GM18858 (cell line): ENCODE measurements at regions not wholly inside any gene's neighbourhood (a gene's known extent, or its start where the extent isn't known, plus 50 kb on each side); places are given as distances from the start of the nearest gene placed in this dataset.

Source experiments
- ATAC-seq: cut with Tn5 transposase; IDR thresholded peaks from one replicate; pipeline ENCODE4 v1.9.1; 2021; ENCODE audit not compliant: unreplicated experiment

- no peak for ATAC-seq
Measured at GRCh38 chr4:138759554-138759902, 256.1 kb upstream of the NOCT start.

GRCh38 chr4:138758876-138759553 is 256.6 kb upstream of the NOCT start:
- no peak for ATAC-seq

GRCh38 chr4:138758196-138758595 is 257.4 kb upstream of the NOCT start:
- no peak for ATAC-seq

- ATAC-seq, result no peak
Measured at GRCh38 chr4:138757432-138757831, 258.1 kb upstream of the NOCT start.

- no peak for ATAC-seq
Measured at GRCh38 chr4:138756519-138756918, 259.1 kb upstream of the NOCT start.

GRCh38 chr4:138751309-138751708 is 264.3 kb upstream of the NOCT start:
- ATAC-seq, result no peak

- no peak for ATAC-seq
Measured at GRCh38 chr4:138749303-138749702, 266.3 kb upstream of the NOCT start.

GRCh38 chr4:138741766-138742377 is 273.7 kb upstream of the NOCT start:
- no peak for ATAC-seq

GRCh38 chr4:138740816-138741745 is 274.5 kb upstream of the NOCT start:
- no peak for ATAC-seq

GRCh38 chr4:138736362-138736761 is 279.2 kb upstream of the NOCT start:
- no peak for ATAC-seq

- ATAC-seq, result no peak
Measured at GRCh38 chr4:138734746-138735145, 280.8 kb upstream of the NOCT start.

GRCh38 chr4:138728566-138728965 is 287.0 kb upstream of the NOCT start:
- no peak for ATAC-seq

GRCh38 chr4:138727731-138728130 is 287.9 kb upstream of the NOCT start:
- no peak for ATAC-seq

GRCh38 chr4:138724530-138724929 is 291.1 kb upstream of the NOCT start:
- ATAC-seq, result no peak

- ATAC-seq, result no peak
Measured at GRCh38 chr4:138716559-138717335, 298.8 kb upstream of the NOCT start.

GRCh38 chr4:138710297-138710696 is 305.3 kb upstream of the NOCT start:
- ATAC-seq, result no peak

GRCh38 chr4:138709859-138710258 is 305.7 kb upstream of the NOCT start:
- ATAC-seq, result no peak

GRCh38 chr4:138707746-138708677 is 307.6 kb upstream of the NOCT start:
- ATAC-seq, result no peak

- ATAC-seq, result no peak
Measured at GRCh38 chr4:138706201-138706600, 309.4 kb upstream of the NOCT start.

GRCh38 chr4:138702190-138702824 is 313.3 kb upstream of the NOCT start:
- no peak for ATAC-seq
